Endothelial cell of umbilical vein (primary cell): ENCODE measurements at regions not wholly inside any gene's neighbourhood (a gene's known extent, or its start where the extent isn't known, plus 50 kb on each side); places are given as distances from the start of the nearest gene placed in this dataset.

Experiments used
- CTCF ChIP-seq, 2 donors: IDR thresholded peaks; 1 replicate in 1 of 2; 2 replicates in 1 of 2; pipeline ENCODE4 v1.5.1; 2011; ENCODE audit warnings: low read length in 2 of 2, mild to moderate bottlenecking in 2 of 2, moderate library complexity in 2 of 2, control low read depth in 1 of 2, inconsistent platforms in 1 of 2, low read depth in 1 of 2; ENCODE audit not compliant: insufficient read depth in 1 of 2; ENCODE audit errors: extremely low read depth in 1 of 2
- EZH2 ChIP-seq: IDR thresholded peaks from 2 replicates; pipeline ENCODE4 v1.6.1; 2012; ENCODE audit warnings: borderline replicate concordance, low read depth, mild to moderate bottlenecking, moderate library complexity, low read length, inconsistent platforms; ENCODE audit not compliant: severe bottlenecking
- JUN ChIP-seq: IDR thresholded peaks from 2 replicates; pipeline ENCODE4 v1.6.1; 2011; ENCODE audit warnings: borderline replicate concordance, low read depth; ENCODE audit not compliant: insufficient read length, insufficient read depth
- POLR2A ChIP-seq: IDR thresholded peaks from 2 replicates; pipeline ENCODE4 v1.6.1; 2012; ENCODE audit warnings: low read depth, mild to moderate bottlenecking, control low read depth, low read length
- POLR2AphosphoS5 ChIP-seq: IDR thresholded peaks from 2 replicates; pipeline ENCODE4 v1.6.1; 2012; ENCODE audit warnings: low read depth, mild to moderate bottlenecking, control low read depth, low read length, moderate library complexity; ENCODE audit not compliant: insufficient read depth

DNA sequence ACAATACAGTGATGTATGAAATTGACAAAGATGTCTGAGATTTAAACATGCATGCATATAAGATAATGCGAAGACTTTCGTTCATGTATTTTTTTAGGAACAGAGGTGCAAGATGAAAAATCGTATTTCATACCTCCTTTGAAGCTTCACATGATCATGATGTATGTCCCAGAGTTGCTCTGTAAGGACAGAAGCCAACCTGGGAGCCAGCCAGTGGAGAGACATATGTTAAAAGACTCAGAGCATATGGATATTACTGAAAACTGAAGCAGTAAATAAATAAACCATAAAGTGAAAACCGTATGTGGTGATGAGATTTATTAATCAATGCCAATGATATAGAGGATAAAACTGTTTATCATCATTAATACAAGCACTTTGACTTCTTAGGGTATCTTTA is 424.4 kb upstream of the NETO1 start:
- TF ChIP-seq CTCF (IDR thresholded peaks at IDR 0.05; ENCODE audit: extremely low read depth in 1 of 2, insufficient read depth in 1 of 2, low read depth in 1 of 2, low read length in 2 of 2) (no peak), POLR2AphosphoS5 (no peak), POLR2A (no peak), EZH2 (no peak), JUN (no peak)
